GM03348 (cell line): ENCODE measurements at regions not wholly inside any gene's neighbourhood (a gene's known extent, or its start where the extent isn't known, plus 50 kb on each side); places are given as distances from the start of the nearest gene placed in this dataset.
A peak's percentile ranks its signal among the peaks of the same experiment; 100 is the strongest.
"Not testable (repeated sequence)": the region's sequence is repeated elsewhere in the genome, so short reads cannot be mapped to it uniquely, and the experiment has no call there.

Source experiments
- DNase-seq: peaks from one replicate; pipeline ENCODE4 v3.0.0; 2012; ENCODE audit warnings: low spot score

DNA sequence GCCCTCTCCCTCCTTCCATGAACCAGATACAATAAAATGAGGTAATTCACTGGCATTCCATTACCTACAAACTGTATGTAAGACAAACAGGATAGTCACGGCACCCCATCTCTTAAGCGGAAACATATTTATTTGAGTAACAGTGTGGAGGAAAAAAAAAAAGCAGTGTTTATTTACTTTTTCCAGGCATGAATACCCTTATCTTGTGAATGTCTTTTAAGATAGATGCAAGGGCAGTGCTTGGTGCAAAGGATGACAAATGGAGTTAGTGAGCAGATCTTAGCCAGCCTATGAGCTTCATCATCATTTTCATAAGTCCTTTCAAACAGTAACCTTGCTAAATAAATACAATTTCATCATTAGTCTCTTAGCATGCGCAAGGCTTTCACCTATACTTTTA lies 1661.8 kb upstream of the SPRY2 start:
- DNase-seq, result no peak

DNA sequence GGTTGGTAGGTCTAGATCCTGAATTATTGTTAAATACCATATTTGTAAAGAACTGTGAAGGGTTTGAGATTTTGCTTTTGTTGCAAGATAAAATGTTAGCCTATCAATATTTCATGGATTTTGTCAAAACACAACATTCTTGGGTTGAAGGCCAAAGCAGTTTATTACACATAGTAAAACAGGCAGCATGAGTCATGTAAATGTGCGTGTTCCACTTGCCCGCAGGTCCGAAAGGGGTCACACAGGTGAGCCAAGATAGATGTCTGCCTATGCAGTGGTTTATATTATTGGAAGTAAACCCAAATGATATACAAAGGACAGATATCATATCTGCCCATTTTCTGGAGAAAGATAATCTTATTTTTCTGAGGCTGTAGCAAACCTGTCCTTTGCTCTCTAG lies 1654.4 kb upstream of the SPRY2 start:
- no peak for DNase-seq

DNA sequence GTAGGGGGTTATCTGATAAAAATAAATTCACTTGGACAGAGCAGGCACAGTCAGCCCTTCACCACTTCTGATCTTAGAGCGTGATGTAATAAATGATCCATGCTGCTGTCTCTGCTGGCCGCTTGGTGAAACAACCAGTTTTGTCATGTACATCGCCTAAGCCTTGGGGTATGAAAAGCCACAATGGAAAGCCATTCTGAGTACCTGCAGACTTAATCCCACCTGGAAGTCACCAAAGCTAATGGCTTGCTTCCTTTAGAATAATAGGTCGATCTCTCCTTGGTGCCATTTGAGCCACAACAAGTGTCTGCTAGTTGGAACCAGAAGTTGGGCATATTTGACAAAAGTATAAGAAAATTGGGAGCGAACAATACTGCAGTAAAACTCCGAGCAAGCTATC lies 1649.7 kb upstream of the SPRY2 start:
- DNase-seq, result no peak

GRCh38 chr13:81988567-81988966 lies 1647.6 kb upstream of the SPRY2 start:
- DNase-seq, result no peak

DNA sequence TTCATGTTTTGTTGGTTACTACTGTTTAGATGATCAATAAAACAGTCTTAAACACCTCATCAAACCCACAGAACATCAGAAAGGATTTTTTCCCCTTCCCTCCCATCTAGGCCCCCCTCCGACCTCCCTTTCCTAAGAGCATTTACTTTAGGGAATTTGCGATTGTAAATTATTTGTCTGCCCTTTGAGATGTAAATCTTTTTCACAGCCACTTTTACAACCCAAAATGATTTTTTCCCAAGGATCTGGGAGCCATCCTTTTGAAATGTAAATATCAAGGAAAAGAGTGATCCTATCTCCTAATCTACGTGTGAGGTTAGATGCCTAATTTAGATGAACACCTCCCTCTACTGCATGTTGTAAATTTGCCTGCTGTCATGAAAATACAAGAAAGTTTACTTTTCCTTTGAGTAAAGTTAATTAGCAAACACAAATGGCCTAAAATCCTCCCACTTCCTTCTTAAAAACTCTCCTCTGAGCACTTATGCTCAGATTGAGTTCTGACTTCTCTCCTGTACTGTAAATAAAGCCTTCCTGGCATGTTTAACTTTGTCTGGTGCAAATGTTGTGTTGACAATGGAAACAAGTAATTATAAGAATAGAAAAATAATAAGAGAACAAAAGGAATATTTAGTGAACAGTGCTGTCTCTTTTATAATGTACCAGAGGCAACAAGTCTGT lies 1646.9 kb upstream of the SPRY2 start:
- no peak for DNase-seq

DNA sequence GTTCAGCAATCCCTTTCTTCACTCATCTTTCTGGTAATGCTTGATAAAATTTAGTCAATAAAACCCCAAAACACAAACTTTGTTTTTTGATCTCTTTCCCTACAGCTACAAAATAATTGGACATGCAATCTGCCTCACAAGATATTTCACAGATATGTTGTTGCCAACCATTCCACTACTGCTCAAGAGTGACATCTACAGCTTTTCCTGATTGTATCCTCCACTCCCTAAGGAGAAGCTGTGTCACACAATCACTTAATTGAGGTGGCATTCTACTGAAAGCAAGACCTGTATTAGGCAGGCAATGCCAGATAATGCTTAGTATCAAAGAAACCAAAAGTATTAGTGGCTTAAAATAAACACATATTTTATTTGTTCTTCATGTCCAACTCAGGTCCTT lies 1646.2 kb upstream of the SPRY2 start:
- no peak for DNase-seq

DNA sequence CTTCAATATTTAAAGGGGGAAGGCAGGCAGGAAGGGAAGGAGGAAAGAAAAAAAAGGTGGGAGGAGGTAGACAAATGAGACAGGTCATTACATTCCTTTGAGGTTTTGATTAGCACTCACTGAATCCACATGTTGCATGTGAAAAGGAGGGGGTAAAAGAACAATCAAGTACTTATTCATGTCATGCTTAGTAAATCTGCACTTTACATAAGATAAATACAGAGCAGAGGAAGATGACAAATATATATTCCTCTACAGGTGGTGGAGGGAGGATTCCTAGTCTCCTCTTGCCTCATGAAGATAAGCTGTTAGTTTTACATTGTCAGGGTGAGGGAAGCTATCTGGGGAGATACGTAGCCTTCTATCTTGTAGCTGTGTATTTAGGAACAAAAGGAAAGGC lies 1645.4 kb upstream of the SPRY2 start:
- no peak for DNase-seq

- no peak for DNase-seq
Measured at GRCh38 chr13:81957121-81957520, 1616.2 kb upstream of the SPRY2 start.

DNA sequence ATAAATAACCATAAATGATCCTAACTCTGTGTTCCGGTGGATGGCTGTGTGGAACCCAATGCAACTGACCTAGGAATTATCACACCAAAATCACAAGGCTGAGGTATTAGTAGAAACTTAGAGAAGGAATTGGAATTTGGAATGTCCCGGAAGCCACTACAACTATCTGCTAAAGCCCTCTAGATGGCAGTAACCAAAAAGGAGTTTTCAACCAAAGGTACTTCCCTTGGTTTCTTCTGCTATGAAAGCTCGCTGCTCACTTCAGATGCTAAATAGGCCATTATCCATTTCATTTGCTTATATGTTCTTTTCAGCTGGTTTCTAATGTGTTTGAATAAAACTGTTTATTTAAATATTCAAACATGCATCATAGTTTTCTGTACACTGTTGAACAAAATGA lies 1589.1 kb upstream of the SPRY2 start:
- peak; percentile 3 for DNase-seq

GRCh38 chr13:81927347-81927746 lies 1586.4 kb upstream of the SPRY2 start:
- DNase-seq, result no peak

GRCh38 chr13:81917810-81918209 lies 1576.9 kb upstream of the SPRY2 start:
- DNase-seq, result no peak

DNA sequence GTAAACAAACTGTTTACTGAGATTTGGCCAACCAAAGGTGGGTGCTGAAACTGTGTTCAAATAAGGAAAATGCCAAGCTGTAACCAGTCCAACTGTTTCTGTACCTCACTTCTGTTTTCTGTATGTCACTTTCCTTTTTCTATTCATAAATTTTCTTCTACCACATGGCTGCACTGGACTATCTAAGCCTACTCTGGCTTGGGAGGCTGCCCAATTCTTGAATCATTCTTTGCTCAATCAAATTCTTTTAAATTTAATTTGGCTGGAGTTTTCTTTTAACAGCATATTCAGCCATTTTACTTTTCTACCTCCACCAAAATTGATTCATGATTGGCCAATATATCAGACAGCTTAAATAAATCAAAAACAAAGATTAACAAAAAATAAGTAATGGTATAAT lies 1575.5 kb upstream of the SPRY2 start:
- no peak for DNase-seq

- no peak for DNase-seq
Measured at GRCh38 chr13:81907787-81908372, 1567.0 kb upstream of the SPRY2 start.

- no peak for DNase-seq
Measured at GRCh38 chr13:81888855-81889254, 1547.9 kb upstream of the SPRY2 start.

DNA sequence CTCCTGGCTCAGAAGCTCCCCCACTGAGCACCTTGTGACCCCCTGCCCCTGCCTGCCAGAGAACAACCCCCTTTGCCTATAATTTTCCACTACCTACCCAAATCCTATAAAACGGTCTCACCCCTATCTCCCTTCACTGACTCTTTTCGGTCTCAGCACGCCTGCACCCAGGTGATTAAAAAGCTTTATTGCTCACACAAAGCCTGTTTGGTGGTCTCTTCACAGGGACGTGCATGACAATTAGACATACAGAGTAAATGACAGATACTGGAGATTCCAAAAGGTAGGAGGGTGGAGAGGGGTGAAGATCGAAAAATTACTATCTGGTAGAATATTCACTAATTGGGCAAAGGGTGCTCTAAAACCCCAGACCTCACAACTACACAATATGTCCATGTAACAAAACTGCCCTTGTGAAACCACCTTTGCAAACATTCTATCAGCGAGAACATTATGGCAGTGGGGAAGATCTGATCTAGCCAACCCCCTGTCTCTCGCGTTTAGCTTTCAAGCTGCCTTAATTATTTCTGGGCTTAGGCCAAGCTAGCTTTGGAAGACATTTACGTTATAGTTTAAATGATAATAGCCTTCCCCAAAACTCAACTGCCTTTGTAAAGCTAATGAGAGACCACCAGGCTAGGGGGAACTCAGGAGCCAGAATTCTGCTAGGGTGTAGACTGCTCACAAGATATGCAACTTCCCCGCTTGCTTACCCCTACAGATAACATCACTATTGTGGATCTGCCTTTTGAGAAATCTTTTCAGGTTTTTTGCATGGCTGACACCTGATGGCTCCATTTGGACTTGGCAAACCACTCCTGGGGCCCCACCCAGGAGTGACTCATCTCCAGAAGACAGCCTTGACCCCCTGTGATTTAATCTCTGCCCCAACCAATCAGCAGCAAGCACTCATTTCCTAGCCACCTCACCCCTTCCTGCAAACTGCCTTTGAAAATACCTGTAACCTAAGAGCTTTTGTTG lies 1534.0 kb upstream of the SPRY2 start:
- no peak for DNase-seq

- no peak for DNase-seq
Measured at GRCh38 chr13:81874253-81874652, 1533.3 kb upstream of the SPRY2 start.

DNA sequence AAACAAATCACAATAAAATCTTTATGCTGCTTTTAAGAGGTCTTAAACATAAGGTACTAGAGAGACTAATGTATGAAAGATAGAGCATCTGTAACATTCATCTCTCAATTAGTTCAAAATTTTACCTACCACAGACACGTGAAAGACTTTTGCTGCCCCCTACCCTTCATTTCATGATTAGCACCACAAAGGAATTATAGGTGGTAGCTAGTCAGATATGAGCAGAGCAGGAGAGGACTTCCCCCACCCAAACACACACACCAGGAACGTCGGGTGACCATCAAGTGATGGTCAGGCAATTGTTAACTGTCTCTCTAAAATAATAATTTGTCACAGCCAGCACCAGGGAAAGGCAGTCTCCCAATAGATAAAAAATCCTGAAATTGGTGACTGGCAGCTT lies 1531.7 kb upstream of the SPRY2 start:
- no peak for DNase-seq

GRCh38 chr13:81871751-81872325 lies 1530.9 kb upstream of the SPRY2 start:
- not testable (repeated sequence) for DNase-seq

DNA sequence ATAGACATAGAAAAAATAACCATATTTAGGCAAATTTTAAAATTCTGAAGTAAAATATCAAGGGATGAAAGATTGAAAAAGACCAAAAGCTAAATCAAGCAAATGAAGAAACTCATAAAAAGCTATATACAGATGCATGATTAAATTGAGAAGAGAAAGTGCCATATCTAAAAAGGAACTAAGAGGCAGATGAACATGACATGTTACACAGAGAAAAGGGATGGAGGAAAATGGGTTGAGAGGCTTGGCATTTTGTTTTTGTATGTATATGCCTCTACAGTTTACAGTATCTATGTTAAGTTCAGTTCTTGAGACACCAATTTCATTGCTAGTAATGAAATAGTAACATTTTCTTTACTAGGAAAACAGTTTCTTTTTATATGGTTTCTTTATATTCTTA lies 1507.4 kb upstream of the SPRY2 start:
- DNase-seq, result no peak

DNA sequence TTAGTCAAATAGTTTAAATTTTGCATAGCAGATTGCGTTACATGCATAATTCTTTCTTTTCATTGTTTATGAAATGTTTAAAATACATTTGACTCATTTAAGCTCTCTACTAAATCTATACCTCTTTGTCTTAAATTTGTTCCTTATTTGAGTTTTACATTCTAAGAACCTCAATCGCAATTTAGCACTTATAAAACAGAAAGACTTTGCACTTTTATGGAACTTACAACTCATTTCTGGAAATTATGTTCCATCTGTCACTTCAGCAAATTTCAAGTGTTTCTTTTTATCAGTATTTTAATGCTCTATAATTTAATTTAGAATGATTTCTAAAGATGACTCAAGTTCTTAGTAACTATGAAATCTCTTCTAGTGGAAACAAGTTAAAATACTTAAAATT lies 1505.8 kb upstream of the SPRY2 start:
- no peak for DNase-seq

DNA sequence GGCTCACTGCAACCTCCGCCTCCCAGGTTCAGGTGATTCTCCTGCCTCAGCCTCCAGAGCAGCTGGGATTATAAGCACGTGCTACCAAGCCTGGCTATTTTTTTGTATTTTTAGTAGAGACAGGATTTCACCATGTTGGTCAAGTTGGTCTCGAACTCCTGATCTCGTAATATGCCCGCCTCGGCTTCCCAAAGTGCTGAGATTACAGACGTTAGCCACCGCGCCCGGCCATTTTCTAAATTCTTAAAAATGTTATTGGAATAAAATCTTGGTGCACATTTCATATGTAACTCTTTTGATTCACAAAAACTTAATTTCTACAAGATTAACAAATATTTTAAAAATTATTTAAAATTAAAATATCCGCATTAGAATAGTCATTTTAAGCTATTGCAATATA lies 1480.3 kb upstream of the SPRY2 start:
- DNase-seq, result no peak

DNA sequence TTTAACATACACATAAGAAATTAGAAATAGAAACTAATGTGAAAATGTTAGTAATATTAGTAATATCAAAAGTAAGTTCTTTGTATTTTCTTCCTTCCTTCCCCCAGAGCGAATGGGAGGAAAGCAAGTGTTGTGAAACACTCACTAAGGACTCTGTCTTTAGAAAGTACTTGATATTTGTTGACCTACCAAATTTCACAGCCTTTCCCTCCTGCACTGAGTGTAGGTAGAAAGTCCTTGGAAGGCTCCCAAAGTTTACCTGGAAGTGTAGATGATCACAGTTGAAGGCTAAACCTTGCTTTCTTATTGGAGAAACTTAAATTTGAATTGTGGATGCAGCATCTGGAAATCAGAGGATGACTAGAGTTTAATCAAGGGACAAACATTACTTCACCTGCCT lies 1459.5 kb upstream of the SPRY2 start:
- DNase-seq, result no peak

- DNase-seq, result no peak
Measured at GRCh38 chr13:81795710-81796109, 1454.8 kb upstream of the SPRY2 start.
